ENCODE measurements at regions not wholly inside any gene's neighbourhood (a gene's known extent, or its start where the extent isn't known, plus 50 kb on each side); places are given as distances from the start of the nearest gene placed in this dataset.
A peak's percentile ranks its signal among the peaks of the same experiment; 100 is the strongest.
"Not testable (repeated sequence)": the region's sequence is repeated elsewhere in the genome, so short reads cannot be mapped to it uniquely, and the experiment has no call there.

DNA sequence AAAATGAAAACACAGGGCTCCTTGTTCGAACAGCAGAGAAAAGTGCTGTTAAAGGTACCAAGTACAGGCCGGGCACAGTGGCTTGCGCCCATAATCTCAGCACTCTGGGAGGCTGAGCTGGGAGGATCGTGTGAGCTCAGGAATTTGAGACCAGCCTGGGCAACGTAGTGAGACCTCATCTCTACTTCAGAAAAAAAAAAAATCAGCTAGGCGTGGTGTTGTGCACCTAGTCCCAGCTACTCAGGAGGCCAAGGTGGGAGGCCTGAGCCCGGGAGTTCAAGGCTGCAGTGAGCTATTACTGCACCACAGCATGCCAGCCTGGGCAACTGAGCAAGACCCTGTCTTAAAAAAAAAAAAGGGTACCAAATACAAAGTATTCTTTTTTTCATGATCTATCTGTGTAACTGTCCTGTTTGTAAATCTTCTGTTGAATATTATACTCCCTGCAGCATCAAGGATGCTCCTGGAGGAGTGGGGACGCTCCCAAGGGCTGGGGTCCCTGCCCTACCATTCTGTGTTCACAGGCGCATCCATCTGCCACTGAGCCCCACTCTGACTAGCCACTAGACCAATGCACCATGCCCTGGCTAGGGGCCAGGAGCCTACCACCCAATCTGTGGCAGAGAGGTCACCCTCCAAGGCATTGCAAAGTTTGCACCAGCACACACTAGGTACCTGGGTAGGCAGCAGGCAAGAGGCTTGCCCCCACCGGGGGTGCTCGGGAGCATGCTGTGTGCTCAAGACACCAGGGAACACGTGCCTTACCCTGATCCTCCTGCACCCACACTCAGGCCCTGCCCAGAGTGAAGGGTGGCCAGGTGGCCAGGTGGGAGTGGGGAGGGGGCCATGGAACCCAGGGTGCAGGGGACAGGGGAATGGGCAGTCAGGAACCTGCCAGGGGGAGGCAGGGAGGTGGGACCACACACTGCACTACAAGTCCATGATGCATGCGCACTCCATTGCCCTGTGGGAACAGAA lies 67.3 kb upstream of the KMT2C start:
- H3K27me3 ChIP-seq, result no peaks in the 10 kb centered on the region
- no peak overlapping the region for H3K27ac ChIP-seq
- DNase-seq (peak in 1 of 3 donors; percentile 42), ATAC-seq (peak in 1 of 4 donors; percentile 19)
- no peak overlapping the region for H3K4me3 ChIP-seq
- intact Hi-C loops (cut with DNase I), result no loop called here
- H3K36me3 ChIP-seq, result no peaks in the 10 kb centered on the region
- TF ChIP-seq POLR2A (IDR thresholded peaks at IDR 0.05), result no peak
- no peak for TF ChIP-seq CTCF (IDR thresholded peaks at IDR 0.05)
- H3K9me3 ChIP-seq, result no peaks in the 10 kb centered on the region
- WGBS (ENCODE audit: insufficient coverage, low coverage, low lambda C conversion rate, missing lambda C conversion rate), result 64% methylated on average over 8 of the region's 13 CpGs
- H3K4me1 ChIP-seq, result peaks cover 0 to 5% (median 0%) of the 10 kb centered on the region in 4 donors

DNA sequence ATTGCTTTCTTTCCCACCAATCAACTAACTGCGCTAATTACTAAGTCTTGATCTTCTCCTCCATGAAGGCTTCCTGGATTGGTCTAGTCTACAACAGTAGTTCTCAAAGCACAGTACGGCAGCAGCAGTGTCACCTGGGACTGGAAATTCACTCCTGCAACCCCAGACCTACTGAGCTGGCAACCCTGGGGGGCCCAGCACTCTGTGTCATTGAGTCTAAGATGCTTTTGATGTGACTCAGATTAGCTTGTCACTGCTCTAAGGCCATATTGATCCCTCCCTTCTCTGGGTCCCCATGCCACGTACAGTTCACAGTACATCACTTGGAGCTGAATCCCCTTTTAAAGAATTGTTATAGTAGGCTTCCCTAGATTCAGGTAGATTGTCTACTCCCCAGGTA lies 65.7 kb upstream of the KMT2C start:
- WGBS (ENCODE audit: insufficient coverage, low coverage, low lambda C conversion rate, missing lambda C conversion rate), result 75% methylated on average over 3 of the region's 3 CpGs
- Histone ChIP-seq H3K4me3 (no peak overlapping the region), H3K27ac (no peak overlapping the region), H3K9me3 (no peaks in the 10 kb centered on the region), H3K27me3 (no peaks in the 10 kb centered on the region), H3K36me3 (no peaks in the 10 kb centered on the region), H3K4me1 (peaks cover 0 to 5% (median 0%) of the 10 kb centered on the region in 4 donors)
- DNase-seq (peak in 1 of 3 donors; percentile 1), ATAC-seq (no peak)
- no peak for TF ChIP-seq POLR2A (IDR thresholded peaks at IDR 0.05)
- TF ChIP-seq CTCF (IDR thresholded peaks at IDR 0.05), result no peak
- intact Hi-C loops (cut with DNase I), result no loop called here

DNA sequence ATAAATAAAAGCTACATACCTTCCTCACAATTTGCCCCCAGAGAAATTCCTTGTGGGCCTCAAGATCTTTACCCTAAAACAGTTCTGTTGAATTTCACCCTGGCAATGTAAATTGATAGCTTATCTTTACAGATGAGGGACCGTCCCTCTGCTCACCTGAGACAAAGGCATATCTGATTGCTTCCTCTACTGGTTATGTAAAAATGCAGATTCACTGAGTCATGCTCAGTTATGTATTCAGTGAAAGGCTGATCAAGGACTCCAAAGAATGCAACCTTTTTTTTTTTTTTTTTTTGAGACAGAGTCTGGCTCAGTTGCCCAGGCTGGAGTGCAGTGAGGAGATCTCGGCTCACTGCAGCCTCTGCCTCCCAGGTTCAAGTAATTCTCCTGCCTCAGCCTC lies 64.2 kb upstream of the KMT2C start:
- H3K27ac ChIP-seq; H3K9me3 ChIP-seq; H3K27me3 ChIP-seq; H3K36me3 ChIP-seq; ATAC-seq; H3K4me1 ChIP-seq; DNase-seq; H3K4me3 ChIP-seq; intact Hi-C loops (cut with DNase I): not testable (repeated sequence)
- 80% methylated on average over 2 of the region's 2 CpGs for WGBS (ENCODE audit: insufficient coverage, low coverage, low lambda C conversion rate, missing lambda C conversion rate)

- H3K4me1 ChIP-seq, result no peaks in the 10 kb centered on the region
Observed at GRCh38 chr7:152495867-152496266, 60.1 kb upstream of the KMT2C start.

More at GRCh38 chr7:152495867-152496266, 60.1 kb upstream of the KMT2C start:
- DNase-seq, result no peak
- Histone ChIP-seq H3K27ac (no peak overlapping the region), H3K9me3 (no peaks in the 10 kb centered on the region), H3K4me3 (no peak overlapping the region), H3K27me3 (no peaks in the 10 kb centered on the region), H3K36me3 (no peaks in the 10 kb centered on the region)
- TF ChIP-seq CTCF (IDR thresholded peaks at IDR 0.05) (no peak), POLR2A (IDR thresholded peaks at IDR 0.05) (no peak)
- WGBS (ENCODE audit: insufficient coverage, low coverage, low lambda C conversion rate, missing lambda C conversion rate), result 66% methylated on average over 2 of the region's 2 CpGs
- intact Hi-C loops (cut with DNase I), result no loop called here
- ATAC-seq, result no peak

All from right lobe of liver (tissue), 6 donors.